ES-I3 (cell line): ENCODE measurements at regions not wholly inside any gene's neighbourhood (a gene's known extent, or its start where the extent isn't known, plus 50 kb on each side); places are given as distances from the start of the nearest gene placed in this dataset.

ENCODE experiments used
- H3K36me3 ChIP-seq: 2 replicates; pipeline ENCODE4 v1.6.1; 2013; ENCODE audit warnings: mild to moderate bottlenecking, low read length, control low read depth, moderate library complexity; ENCODE audit not compliant: insufficient read depth
- H3K4me1 ChIP-seq: 2 replicates; pipeline ENCODE4 v1.6.1; 2013; ENCODE audit warnings: mild to moderate bottlenecking, control low read depth, low read length; ENCODE audit not compliant: insufficient read depth
- H3K9ac ChIP-seq: 2 replicates; pipeline ENCODE4 v1.6.1; 2013; ENCODE audit warnings: low read depth, mild to moderate bottlenecking, low read length, moderate library complexity
- H3K9me3 ChIP-seq: 2 replicates; pipeline ENCODE4 v1.6.1; 2013; ENCODE audit warnings: mild to moderate bottlenecking, low read length, moderate library complexity; ENCODE audit not compliant: control insufficient read depth, insufficient read depth

- Histone ChIP-seq H3K9me3 (peaks cover 9% of the 10 kb centered on the region; the same call in 1 of the 2 replicates), H3K4me1 (peaks cover 12% of the 10 kb centered on the region), H3K36me3 (no peaks in the 10 kb centered on the region), H3K9ac (no peak overlapping the region)
These were observed 95.9 kb downstream of the PHLDA1 start for GRCh38 chr12:75935539-75936242.

DNA sequence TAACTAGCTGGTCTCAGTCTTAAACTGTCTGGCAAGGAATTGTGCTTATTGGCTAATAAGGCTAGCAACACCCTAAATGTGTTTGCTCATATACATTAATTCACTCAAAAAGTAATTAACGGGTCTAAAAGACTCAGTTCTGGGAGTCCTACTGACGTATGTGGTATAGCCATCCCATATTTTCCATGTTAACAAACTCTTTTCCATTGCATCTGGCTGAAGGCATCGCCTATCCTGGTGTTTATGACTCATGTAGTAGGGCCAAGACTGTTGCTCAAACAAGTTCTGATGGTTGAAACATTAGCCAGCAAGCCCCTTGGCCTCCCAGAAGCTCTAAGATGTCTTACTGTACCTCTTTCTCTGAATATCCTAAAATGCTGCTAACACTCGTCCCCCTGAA lies 98.5 kb downstream of the PHLDA1 start:
- H3K4me1 ChIP-seq: peaks cover 9% of the 10 kb centered on the region
- H3K9ac ChIP-seq: no peak overlapping the region
- H3K9me3 ChIP-seq: no peaks in the 10 kb centered on the region
- no peaks in the 10 kb centered on the region for H3K36me3 ChIP-seq

DNA sequence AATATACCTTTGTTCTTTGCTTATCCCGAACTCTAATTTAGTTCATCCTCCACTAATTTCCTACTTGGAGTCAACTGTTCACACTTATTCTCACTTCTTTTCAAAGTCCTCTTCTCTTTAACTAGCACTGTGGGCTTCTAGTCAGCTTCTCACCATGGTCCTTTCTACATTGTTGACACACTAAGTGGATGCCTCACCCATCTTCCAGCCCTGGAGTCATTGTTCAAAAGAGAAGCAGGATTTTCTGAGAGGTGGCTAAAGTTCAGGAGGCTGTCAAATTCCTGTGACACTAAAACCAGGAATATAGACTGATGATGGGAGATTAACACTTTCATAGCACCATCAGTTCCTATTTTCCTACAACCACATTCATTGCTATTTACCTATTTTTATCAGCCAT lies 99.3 kb downstream of the PHLDA1 start:
- Histone ChIP-seq H3K36me3 (no peaks in the 10 kb centered on the region), H3K9ac (no peak overlapping the region), H3K9me3 (no peaks in the 10 kb centered on the region), H3K4me1 (peaks cover 6% of the 10 kb centered on the region; the same call in 1 of the 2 replicates)

GRCh38 chr12:75923964-75924666 lies 107.5 kb downstream of the PHLDA1 start:
- Histone ChIP-seq H3K9me3 (peaks cover 16% of the 10 kb centered on the region), H3K9ac (no peak overlapping the region), H3K36me3 (no peaks in the 10 kb centered on the region), H3K4me1 (no peaks in the 10 kb centered on the region)

GRCh38 chr12:75922944-75923642 lies 108.5 kb downstream of the PHLDA1 start:
- Histone ChIP-seq H3K36me3 (no peaks in the 10 kb centered on the region), H3K9ac (no peak overlapping the region), H3K4me1 (no peaks in the 10 kb centered on the region), H3K9me3 (peaks cover 16% of the 10 kb centered on the region)

DNA sequence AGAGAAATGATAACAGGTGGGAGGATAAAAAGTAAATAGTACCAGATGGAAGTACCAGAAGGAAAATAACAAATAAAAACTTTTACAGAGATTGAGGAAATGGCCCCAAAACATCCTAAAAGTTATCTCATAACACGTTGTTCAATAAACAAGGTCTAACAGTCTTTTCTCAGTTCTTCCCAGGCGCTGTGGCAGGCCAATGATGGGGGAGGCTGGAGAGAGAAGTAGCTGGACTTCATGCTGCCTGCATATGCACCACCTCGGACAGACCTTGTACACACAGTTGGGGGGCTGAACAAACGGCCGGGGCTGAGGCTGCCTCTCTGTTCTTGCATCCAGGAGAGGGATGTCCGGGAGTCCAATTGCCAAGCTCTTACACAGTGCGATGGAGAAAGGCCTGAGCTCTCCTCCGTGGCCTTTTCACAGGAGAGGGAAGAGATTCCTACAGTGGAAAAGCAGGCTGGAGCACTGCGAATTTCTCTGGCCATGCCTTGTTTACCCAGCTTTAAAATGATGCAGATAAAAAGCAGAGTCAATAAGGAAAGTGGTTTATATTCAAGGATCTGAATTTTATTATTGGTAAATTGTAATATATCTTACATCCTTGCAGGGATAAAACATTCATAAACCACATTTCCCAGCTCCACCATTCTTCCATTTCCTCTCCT lies 109.8 kb downstream of the PHLDA1 start:
- Histone ChIP-seq H3K9ac (no peak overlapping the region), H3K36me3 (no peaks in the 10 kb centered on the region), H3K9me3 (peaks cover 16% of the 10 kb centered on the region), H3K4me1 (no peaks in the 10 kb centered on the region)

DNA sequence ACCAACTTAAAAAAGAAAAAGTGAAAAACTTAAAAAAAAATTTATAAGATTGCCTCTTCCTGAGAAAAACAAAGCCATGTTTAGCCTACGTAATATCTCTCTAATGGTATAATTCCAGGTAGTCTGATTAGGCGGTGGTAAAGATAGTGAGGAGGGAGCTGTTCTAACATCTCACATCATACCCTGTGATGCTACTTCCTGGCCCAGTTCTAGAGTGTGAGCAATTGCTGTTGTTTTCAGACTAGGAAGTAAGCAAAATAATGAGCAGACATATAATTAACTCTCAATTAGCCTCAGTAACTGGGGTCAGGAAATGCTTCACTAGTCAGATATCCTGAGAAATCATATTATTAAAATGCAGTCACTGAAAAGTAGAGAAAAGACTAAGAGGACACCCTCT lies 113.9 kb downstream of the PHLDA1 start:
- Histone ChIP-seq H3K9ac (no peak overlapping the region), H3K4me1 (no peaks in the 10 kb centered on the region), H3K9me3 (no peaks in the 10 kb centered on the region), H3K36me3 (no peaks in the 10 kb centered on the region)

GRCh38 chr12:75917083-75917482 lies 114.5 kb downstream of the PHLDA1 start:
- no peaks in the 10 kb centered on the region for H3K9me3 ChIP-seq
- H3K4me1 ChIP-seq: no peaks in the 10 kb centered on the region
- no peaks in the 10 kb centered on the region for H3K36me3 ChIP-seq
- H3K9ac ChIP-seq: no peak overlapping the region

DNA sequence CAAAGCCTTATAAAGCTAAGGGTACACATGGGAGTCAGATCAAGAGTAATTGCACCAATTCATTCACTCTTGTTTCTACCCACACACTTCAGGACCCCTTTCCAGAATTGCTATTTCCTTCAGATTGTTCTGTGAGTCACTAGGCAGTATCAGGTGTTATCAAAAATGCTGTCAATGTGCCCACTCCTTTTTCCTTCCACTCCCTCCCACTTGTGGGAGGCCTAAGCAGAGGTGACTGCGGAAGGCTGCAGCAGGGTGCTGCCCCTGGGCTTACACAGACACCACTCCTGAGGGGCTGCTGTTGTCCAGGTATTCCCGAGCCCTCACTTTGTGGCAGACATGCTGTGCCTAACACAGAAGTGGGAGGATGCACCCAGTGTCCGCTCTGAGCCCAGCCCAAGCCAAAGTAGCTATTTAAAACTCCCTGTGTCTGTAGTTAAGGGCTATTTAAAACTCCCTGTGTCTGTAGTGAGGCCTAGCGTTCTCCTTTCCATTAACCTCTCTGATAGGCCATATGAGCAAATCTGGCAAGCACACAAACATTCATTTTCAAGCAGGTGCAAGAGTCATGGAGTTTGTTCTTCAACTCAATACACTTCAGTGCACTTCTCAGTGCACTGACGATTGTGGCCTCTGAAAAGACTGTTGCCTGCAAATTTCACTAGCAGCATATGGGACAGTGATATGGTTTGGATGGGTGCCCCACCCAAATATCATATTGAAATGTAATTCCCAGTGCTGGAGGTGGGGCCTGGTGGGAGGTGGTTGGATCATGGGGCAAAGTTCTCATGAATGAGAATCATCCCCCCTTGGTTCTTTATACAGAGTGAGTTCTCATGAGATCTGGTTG lies 117.8 kb downstream of the PHLDA1 start:
- no peak overlapping the region for H3K9ac ChIP-seq
- H3K9me3 ChIP-seq: no peaks in the 10 kb centered on the region
- H3K36me3 ChIP-seq: no peaks in the 10 kb centered on the region
- H3K4me1 ChIP-seq: no peaks in the 10 kb centered on the region; the same call in none of the 2 replicates

DNA sequence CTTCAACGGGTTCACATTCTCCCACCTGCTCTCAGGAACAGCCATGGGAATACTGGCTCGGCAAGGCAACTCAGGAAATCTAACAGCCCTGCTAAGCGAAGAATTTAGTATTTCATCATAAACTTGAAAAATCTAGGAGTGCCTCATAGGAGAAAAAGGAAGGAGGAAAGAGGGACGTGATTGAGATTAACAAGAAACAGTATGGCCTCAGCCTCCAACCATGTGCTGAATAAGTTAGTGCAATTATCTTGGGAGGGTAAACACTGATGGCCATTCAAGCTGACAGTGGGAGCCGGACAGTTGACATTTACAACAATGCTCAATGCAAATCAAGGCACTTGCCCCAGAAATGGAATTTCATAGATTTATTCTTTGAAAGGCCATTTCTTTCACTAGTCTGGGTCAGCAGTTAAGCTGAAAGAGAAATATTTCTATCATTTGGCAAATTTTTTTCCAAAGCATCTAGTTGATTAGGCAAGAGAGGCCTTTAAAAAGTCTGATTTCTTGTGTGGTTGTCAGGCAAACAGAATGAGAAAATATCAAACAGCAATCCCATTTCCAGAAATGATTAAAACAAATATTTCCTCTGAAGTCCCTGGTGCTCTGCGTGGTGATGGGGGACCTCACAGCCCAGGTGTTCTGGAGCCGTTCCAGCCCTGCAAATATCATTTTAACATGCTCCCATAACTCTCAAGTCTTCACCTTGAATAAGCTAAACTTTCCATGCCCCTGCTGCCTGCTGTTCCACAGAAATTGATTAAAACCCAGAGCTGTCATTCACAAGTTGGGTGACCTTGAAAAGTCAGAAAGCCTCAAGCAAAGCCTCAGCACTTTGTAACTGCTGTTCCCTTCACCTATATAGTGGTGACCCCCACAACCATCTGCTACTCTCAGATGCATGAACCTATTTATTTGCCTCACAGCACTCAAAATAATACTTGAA lies 121.6 kb downstream of the PHLDA1 start:
- H3K36me3 ChIP-seq: no peaks in the 10 kb centered on the region
- H3K9ac ChIP-seq: no peak overlapping the region
- H3K4me1 ChIP-seq: no peaks in the 10 kb centered on the region; the same call in none of the 2 replicates
- no peaks in the 10 kb centered on the region for H3K9me3 ChIP-seq

GRCh38 chr12:75908961-75909605 lies 122.5 kb downstream of the PHLDA1 start:
- Histone ChIP-seq H3K9me3 (no peaks in the 10 kb centered on the region), H3K9ac (no peak overlapping the region), H3K4me1 (no peaks in the 10 kb centered on the region; the same call in none of the 2 replicates), H3K36me3 (no peaks in the 10 kb centered on the region)

DNA sequence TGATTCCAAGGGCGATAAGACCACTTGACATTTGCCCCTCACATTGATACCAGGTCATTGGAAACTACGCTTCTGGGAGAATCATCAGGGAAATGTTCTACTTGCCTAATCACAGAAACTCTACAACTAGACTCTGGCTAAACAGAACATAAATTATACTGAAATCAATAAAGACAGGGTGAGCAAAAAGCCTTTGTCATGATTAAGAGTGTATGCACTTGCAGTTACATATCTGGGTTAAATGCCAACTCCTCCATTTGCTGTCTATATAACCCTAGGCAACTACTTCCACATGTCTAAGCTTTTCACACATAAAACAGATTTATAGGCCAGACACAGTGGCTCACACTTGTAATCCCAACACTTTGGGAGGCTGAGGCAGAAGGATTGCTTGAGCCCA lies 125.7 kb downstream of the PHLDA1 start:
- no peaks in the 10 kb centered on the region; the same call in none of the 2 replicates for H3K4me1 ChIP-seq
- no peak overlapping the region for H3K9ac ChIP-seq
- no peaks in the 10 kb centered on the region for H3K36me3 ChIP-seq
- no peaks in the 10 kb centered on the region for H3K9me3 ChIP-seq
